GM10266 (cell line): ENCODE measurements at regions not wholly inside any gene's neighbourhood (a gene's known extent, or its start where the extent isn't known, plus 50 kb on each side); places are given as distances from the start of the nearest gene placed in this dataset.

Experiments
- DNase-seq: peaks from one replicate; pipeline ENCODE4 v3.0.0; 2012; ENCODE audit errors: extremely low spot score
- CTCF ChIP-seq: IDR thresholded peaks from 2 replicates; pipeline ENCODE4 v1.5.1; 2012; ENCODE audit warnings: mild to moderate bottlenecking, low read depth; ENCODE audit not compliant: control insufficient read depth, insufficient read depth; ENCODE audit errors: missing control alignments

DNA sequence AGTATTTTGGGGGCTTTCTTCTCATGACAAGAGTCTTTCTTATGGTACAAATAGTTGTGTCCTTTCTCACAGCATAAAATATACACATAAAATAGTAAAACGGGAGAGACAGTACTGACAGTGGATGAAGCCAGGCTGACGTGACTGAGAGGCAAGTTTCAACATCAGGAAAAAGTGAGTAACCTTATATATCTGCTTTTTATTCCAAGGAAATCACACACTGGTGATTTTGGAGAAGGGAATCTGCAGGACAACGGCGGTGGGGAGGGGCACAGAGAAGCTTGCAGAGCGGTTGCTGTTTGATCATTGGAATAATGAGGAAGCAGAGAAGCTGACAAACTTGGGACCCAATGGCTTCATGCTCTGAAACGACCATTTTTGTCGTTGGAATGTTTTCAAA lies 130.6 kb upstream of the ZNF236 start:
- no peak for TF ChIP-seq CTCF
- no peak for DNase-seq

GRCh38 chr18:76689646-76690264 lies 132.6 kb upstream of the ZNF236 start:
- no peak for TF ChIP-seq CTCF
- no peak for DNase-seq

GRCh38 chr18:76688724-76689472 lies 133.5 kb upstream of the ZNF236 start:
- DNase-seq = no peak
- TF ChIP-seq CTCF = no peak

GRCh38 chr18:76687304-76687962 lies 134.9 kb upstream of the ZNF236 start:
- no peak for DNase-seq
- TF ChIP-seq CTCF = no peak

DNA sequence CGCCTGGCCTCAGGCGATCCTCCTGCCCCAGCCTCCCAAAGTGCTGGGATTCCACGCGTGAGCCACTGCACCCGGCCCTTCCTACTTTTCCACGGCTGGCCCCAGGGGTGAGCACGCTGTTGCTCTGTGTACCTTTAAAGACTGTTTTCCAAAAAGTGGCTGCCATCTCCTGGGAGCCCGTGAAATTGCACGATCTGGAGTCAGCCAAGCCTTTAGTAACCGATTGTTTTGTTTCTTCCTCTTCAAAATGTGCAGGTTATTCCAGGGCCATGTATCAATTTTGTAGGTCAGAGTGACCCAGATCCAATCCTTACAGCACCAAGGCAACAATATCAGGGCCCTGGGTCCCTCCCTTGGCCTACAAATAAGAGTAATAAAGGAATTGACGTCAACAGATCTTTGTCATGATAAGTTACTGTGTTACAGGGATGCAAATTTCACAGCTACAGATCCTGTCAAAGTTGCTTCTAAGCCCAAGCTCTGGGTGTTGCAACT lies 135.6 kb upstream of the ZNF236 start:
- DNase-seq = peak; percentile 58
- TF ChIP-seq CTCF = peak; percentile 57

DNA sequence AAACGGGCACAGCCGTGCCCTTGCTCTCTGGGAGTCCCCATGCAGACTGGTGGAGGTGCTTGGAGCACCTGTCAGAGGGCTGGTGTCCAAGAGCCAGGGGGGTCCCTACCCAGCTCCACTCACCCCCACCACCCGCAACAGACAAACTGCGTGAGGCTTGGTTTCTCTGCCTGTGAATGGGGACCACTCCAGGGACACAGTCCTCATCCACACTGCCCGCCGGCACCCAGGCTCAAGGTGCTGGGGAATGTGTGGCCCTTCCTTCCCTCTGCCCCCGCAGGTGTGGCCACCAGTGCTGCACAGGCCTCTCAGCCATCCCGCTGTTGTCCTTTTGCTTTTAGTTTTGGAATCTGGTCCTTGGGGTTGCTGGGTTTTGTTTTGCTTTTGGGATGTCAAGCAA lies 136.5 kb upstream of the ZNF236 start:
- no peak for TF ChIP-seq CTCF
- DNase-seq = no peak
